ENCODE measurements at regions not wholly inside any gene's neighbourhood (a gene's known extent, or its start where the extent isn't known, plus 50 kb on each side); places are given as distances from the start of the nearest gene placed in this dataset.

- H3K9me3 Mint-ChIP-seq = peaks cover 3 to 8% of the 10 kb centered on the region in 2 experiments; a peak in 3 of 5 replicates
- H3K36me3 Mint-ChIP-seq (ENCODE audit: insufficient read depth in 1 of 3, low read depth in 3 of 3) = peaks cover 0 to 9% (median 3%) of the 10 kb centered on the region in 3 experiments; a peak in 3 of 7 replicates
- no peak for DNase-seq
- Histone ChIP-seq H2BK12ac (ENCODE audit: insufficient read length, low read depth, low read length) (no peak overlapping the region), H3T11ph (ENCODE audit: low read length) (no peak overlapping the region), H3K4me1 (ENCODE audit: insufficient read depth, low read length) (no peaks in the 10 kb centered on the region; the same call in 1 of the 2 replicates), H4K20me1 (ENCODE audit: control insufficient read depth, insufficient read depth, insufficient read length) (no peaks in the 10 kb centered on the region), H3K4me2 (ENCODE audit: insufficient read depth, insufficient read length, low read length) (no peak overlapping the region), H4K91ac (ENCODE audit: insufficient read length, low read depth, low read length) (no peak overlapping the region), H3K4ac (ENCODE audit: low read depth, low read length) (no peak overlapping the region), H2BK20ac (ENCODE audit: low read depth, low read length, poor library complexity, severe bottlenecking) (no peak overlapping the region), H4K8ac (replicated peaks; ENCODE audit: insufficient read length, low read depth, low read length) (no peak overlapping the region), H4K5ac (ENCODE audit: insufficient read length, low read depth, low read length) (no peak overlapping the region), H3K56ac (ENCODE audit: insufficient read length, low read depth, low read length) (no peak overlapping the region), H2AK5ac (ENCODE audit: insufficient read length, low read length) (no peak overlapping the region), H2BK5ac (ENCODE audit: insufficient read length, low read length) (no peak overlapping the region), H3K23me2 (ENCODE audit: insufficient read length, low read depth, low read length, poor library complexity, severe bottlenecking) (no peaks in the 10 kb centered on the region), H2BK15ac (ENCODE audit: low read depth, low read length) (no peak overlapping the region), H3K27me3 (ENCODE audit: insufficient read depth, low read length) (no peaks in the 10 kb centered on the region), H3K9ac (ENCODE audit: extremely low read depth, insufficient read length, low read length) (no peak overlapping the region), H3K9me3 (ENCODE audit: control insufficient read depth, low read depth, low read length) (no peaks in the 10 kb centered on the region), H3K14ac (ENCODE audit: insufficient read depth, low read length) (no peak overlapping the region), H3K18ac (ENCODE audit: insufficient read length, low read depth, low read length) (no peak overlapping the region), H3K79me2 (ENCODE audit: insufficient read depth, low read length) (no peaks in the 10 kb centered on the region), H3K23ac (ENCODE audit: insufficient read length, low read depth, low read length) (no peak overlapping the region), H3K27ac (ENCODE audit: insufficient read length, low read depth, low read length) (no peak overlapping the region), H2AFZ (ENCODE audit: low read length) (no peak overlapping the region), H2BK120ac (ENCODE audit: low read depth, low read length, poor library complexity, severe bottlenecking) (no peak overlapping the region), H3K79me1 (ENCODE audit: insufficient read depth, low read depth, low read length, poor library complexity, severe bottlenecking) (no peaks in the 10 kb centered on the region)
- WGBS (ENCODE audit: extremely low coverage, insufficient read length, low lambda C conversion rate) = no CpG with 5 or more reads among the region's 4 CpGs
- H3K27me3 Mint-ChIP-seq (ENCODE audit: low read depth) = peaks cover 3% of the 10 kb centered on the region; the same call in 1 of the 2 replicates
- no peak for TF ChIP-seq CTCF (conservative IDR thresholded peaks at IDR 0.05)
- H3K4me3 Mint-ChIP-seq = no peak overlapping the region
- no peak overlapping the region; a peak in 1 of 7 replicates for H3K27ac Mint-ChIP-seq
- peaks cover 14 to 17% of the 10 kb centered on the region in 2 experiments for H3K4me1 Mint-ChIP-seq
Measured at GRCh38 chr3:150324788-150325187, 83.3 kb upstream of the TSC22D2 start.
